GM23338 (cell line): ENCODE measurements at regions not wholly inside any gene's neighbourhood (a gene's known extent, or its start where the extent isn't known, plus 50 kb on each side); places are given as distances from the start of the nearest gene placed in this dataset.

Experiments used
- ATAC-seq: fragments of 200-7000 bp; cut with Tn5 transposase; 3 replicates; pipeline ENCODE4 v1.9.1; 2020
- DNase-seq: peaks from one replicate; pipeline ENCODE4 v3.0.0-alpha.2; 2015; ENCODE audit warnings: low spot score
- H2AFZ ChIP-seq: fragments of 200-600 bp; sonication (generic); 2 replicates; pipeline ENCODE4 v1.8.0; 2016; ENCODE audit warnings: antibody characterized with exemption, mild to moderate bottlenecking, moderate library complexity
- H3F3A ChIP-seq: fragments of 200-600 bp; sonication (generic); replicated peaks from 2 replicates; pipeline ENCODE4 v1.8.0; 2017; ENCODE audit warnings: antibody characterized with exemption, mixed run types, low read depth
- H3K27ac ChIP-seq: fragments of 200-600 bp; sonication (generic); 2 replicates; pipeline ENCODE4 v1.6.1; 2016; ENCODE audit warnings: low read depth
- H3K27me3 ChIP-seq: fragments of 200-600 bp; sonication (generic); 2 replicates; pipeline ENCODE4 v1.8.0; 2016; ENCODE audit warnings: mild to moderate bottlenecking, mixed run types, moderate library complexity; ENCODE audit not compliant: insufficient read depth
- H3K36me3 ChIP-seq: fragments of 200-600 bp; sonication (generic); 2 replicates; pipeline ENCODE4 v1.8.0; 2016; ENCODE audit warnings: mild to moderate bottlenecking; ENCODE audit not compliant: insufficient read depth
- H3K4me1 ChIP-seq: fragments of 200-600 bp; sonication (generic); 2 replicates; pipeline ENCODE4 v1.8.0; 2016; ENCODE audit warnings: mild to moderate bottlenecking, moderate library complexity; ENCODE audit not compliant: insufficient read depth
- H3K4me2 ChIP-seq: fragments of 200-600 bp; sonication (generic); 2 replicates; pipeline ENCODE4 v1.7.1; 2017; ENCODE audit warnings: mixed run types
- H3K4me3 ChIP-seq: fragments of 200-600 bp; sonication (generic); 2 replicates; pipeline ENCODE4 v1.6.1; 2016; ENCODE audit warnings: mixed run types
- H3K79me2 ChIP-seq: fragments of 200-600 bp; sonication (generic); replicated peaks from 2 replicates; pipeline ENCODE4 v1.8.0; 2017; ENCODE audit warnings: mild to moderate bottlenecking; ENCODE audit not compliant: insufficient read depth
- H3K9me2 ChIP-seq: fragments of 200-600 bp; sonication (generic); 2 replicates; pipeline ENCODE4 v1.8.0; 2017; ENCODE audit not compliant: insufficient read depth
- H4K20me1 ChIP-seq: fragments of 200-600 bp; sonication (generic); replicated peaks from 2 replicates; pipeline ENCODE4 v1.8.0; 2017; ENCODE audit warnings: mild to moderate bottlenecking; ENCODE audit not compliant: insufficient read depth
- H3K27ac Mint-ChIP-seq: 2 replicates; pipeline ENCODE4 v1.8.0; 2020; ENCODE audit warnings: inconsistent platforms, mild to moderate bottlenecking, moderate library complexity, mixed read lengths
- H3K27me3 Mint-ChIP-seq: 3 replicates; pipeline ENCODE4 v1.8.0; 2022; ENCODE audit warnings: low read depth, mild to moderate bottlenecking, moderate library complexity, mixed read lengths, inconsistent platforms; ENCODE audit not compliant: insufficient read depth, poor library complexity
- H3K36me3 Mint-ChIP-seq: 3 replicates; pipeline ENCODE4 v1.8.0; 2021; ENCODE audit warnings: low read depth, mild to moderate bottlenecking, inconsistent platforms, moderate library complexity, mixed read lengths
- H3K4me1 Mint-ChIP-seq: 3 replicates; pipeline ENCODE4 v1.8.0; 2020; ENCODE audit warnings: mild to moderate bottlenecking, inconsistent platforms, mixed read lengths
- H3K4me3 Mint-ChIP-seq: 3 replicates; pipeline ENCODE4 v1.8.0; 2021; ENCODE audit warnings: moderate library complexity, mild to moderate bottlenecking, inconsistent platforms, mixed read lengths
- H3K9me3 Mint-ChIP-seq: 3 replicates; pipeline ENCODE4 v1.8.0; 2020; ENCODE audit warnings: moderate library complexity, mild to moderate bottlenecking, inconsistent platforms, mixed read lengths
- CREB1 ChIP-seq: fragments of 250-450 bp; sonication (Bioruptor Pico); IDR thresholded peaks from 2 replicates; pipeline ENCODE4 v1.5.0; 2020; ENCODE audit warnings: low read depth, mild to moderate bottlenecking, moderate library complexity
- CTCF ChIP-seq, 2 experiments: fragments of 200-600 bp in 1 of 2; sonication (generic) in 1 of 2; conservative IDR thresholded peaks; 2 replicates each; pipeline versions ENCODE4 v1.5.1 to v1.6.1; 2016 to 2017; ENCODE audit warnings: antibody characterized with exemption in 2 of 2, low read depth in 2 of 2, mild to moderate bottlenecking in 2 of 2, moderate library complexity in 1 of 2
- ETS1 ChIP-seq: IDR thresholded peaks from 2 replicates; pipeline ENCODE4 v1.6.1; 2016; ENCODE audit warnings: antibody characterized with exemption
- EZH2 ChIP-seq: fragments of 200-600 bp; sonication (generic); IDR thresholded peaks from one replicate; pipeline ENCODE4 v1.8.0; 2017; ENCODE audit warnings: antibody characterized with exemption, mild to moderate bottlenecking, low read depth; ENCODE audit not compliant: unreplicated experiment
- EZH2phosphoT487 ChIP-seq: fragments of 200-600 bp; sonication (generic); IDR thresholded peaks from one replicate; pipeline ENCODE4 v1.8.1; 2018; ENCODE audit warnings: antibody characterized with exemption; ENCODE audit not compliant: unreplicated experiment
- JUNB ChIP-seq: IDR thresholded peaks from one replicate; pipeline ENCODE4 v1.6.1; 2016; ENCODE audit warnings: antibody characterized with exemption; ENCODE audit not compliant: unreplicated experiment
- NANOG ChIP-seq: IDR thresholded peaks from 2 replicates; pipeline ENCODE4 v1.6.1; 2016; ENCODE audit warnings: antibody characterized with exemption, borderline replicate concordance
- POLR2AphosphoS5 ChIP-seq: IDR thresholded peaks from 2 replicates; pipeline ENCODE4 v1.6.1; 2016; ENCODE audit warnings: antibody characterized with exemption, low read depth
- REST ChIP-seq: IDR thresholded peaks from one replicate; pipeline ENCODE4 v1.6.1; 2018; ENCODE audit warnings: antibody characterized with exemption; ENCODE audit not compliant: unreplicated experiment
- STAT1 ChIP-seq: IDR thresholded peaks from one replicate; pipeline ENCODE4 v1.6.1; 2016; ENCODE audit warnings: antibody characterized with exemption; ENCODE audit not compliant: unreplicated experiment
- ZNF114 ChIP-seq: fragments of 250-450 bp; sonication (Bioruptor Pico); IDR thresholded peaks from 2 replicates; pipeline ENCODE4 v1.5.0; 2020; ENCODE audit warnings: mild to moderate bottlenecking, moderate library complexity
- ZNF331 ChIP-seq: fragments of 250-450 bp; sonication (Bioruptor Pico); IDR thresholded peaks from 2 replicates; pipeline ENCODE4 v1.5.0; 2020; ENCODE audit warnings: low read depth, mild to moderate bottlenecking, moderate library complexity
- ZNF462 ChIP-seq: fragments of 250-450 bp; sonication (Bioruptor Pico); IDR thresholded peaks from 2 replicates; pipeline ENCODE4 v1.5.0; 2020; ENCODE audit warnings: mild to moderate bottlenecking, moderate library complexity

GRCh38 chr5:124416627-124417026 is 329.8 kb downstream of the ZNF608 start (continued):
- TF ChIP-seq ZNF462 (CRISPR knock-in tag): no peak
- TF ChIP-seq REST: no peak

GRCh38 chr5:124414973-124415372 is 331.5 kb downstream of the ZNF608 start:
- DNase-seq: no peak
- Histone ChIP-seq H3K79me2 (no peaks in the 10 kb centered on the region), H3K27me3 (no peaks in the 10 kb centered on the region), H3F3A (no peaks in the 10 kb centered on the region), H2AFZ (no peak overlapping the region), H3K27ac (no peak overlapping the region), H3K36me3 (peaks cover 3% of the 10 kb centered on the region; the same call in 1 of the 2 replicates), H4K20me1 (no peaks in the 10 kb centered on the region), H3K9me2 (peaks cover 11% of the 10 kb centered on the region; the same call in 1 of the 2 replicates), H3K4me2 (no peak overlapping the region), H3K4me3 (no peak overlapping the region), H3K4me1 (no peaks in the 10 kb centered on the region; the same call in 1 of the 2 replicates)
- ATAC-seq: no peak
- Mint-ChIP-seq H3K36me3 (peaks cover 10% of the 10 kb centered on the region; the same call in 2 of the 3 replicates), H3K9me3 (no peaks in the 10 kb centered on the region; the same call in 2 of the 3 replicates), H3K27me3 (peaks cover 3% of the 10 kb centered on the region), H3K4me3 (no peak overlapping the region), H3K27ac (no peak overlapping the region), H3K4me1 (peaks cover 8% of the 10 kb centered on the region; the same call in 2 of the 3 replicates)
- no peak for TF ChIP-seq EZH2phosphoT487
- no peak for TF ChIP-seq EZH2
- no peak for TF ChIP-seq CREB1
- no peak for TF ChIP-seq POLR2AphosphoS5
- no peak for TF ChIP-seq STAT1
- TF ChIP-seq CTCF (conservative IDR thresholded peaks at IDR 0.05; ENCODE audit: low read depth in 2 of 2): no peak
- no peak for TF ChIP-seq NANOG
- no peak for TF ChIP-seq ZNF114 (CRISPR knock-in tag)
- TF ChIP-seq JUNB: no peak
- no peak for TF ChIP-seq ZNF331 (CRISPR knock-in tag)
- TF ChIP-seq ETS1: no peak
